Gastrocnemius medialis (tissue), 4 donors: ENCODE measurements at regions not wholly inside any gene's neighbourhood (a gene's known extent, or its start where the extent isn't known, plus 50 kb on each side); places are given as distances from the start of the nearest gene placed in this dataset.

ENCODE experiments used
- ATAC-seq, 2 donors: fragments of 150-250 bp; one replicate each; pipeline ENCODE4 v1.9.1; 2016
- DNase-seq, 2 donors: peaks; one replicate each; pipeline ENCODE4 v3.0.0-alpha.2; 2019
- H3K27ac ChIP-seq, 4 donors: fragments of 200-600 bp; sonication (generic); 1 replicate in 1 of 4; 2 replicates in 3 of 4; pipeline ENCODE4 v1.5.1; 2016 to 2018; ENCODE audit warnings: mild to moderate bottlenecking in 2 of 4, moderate library complexity in 1 of 4
- H3K27me3 ChIP-seq, 3 donors: fragments of 200-600 bp; sonication (generic) in 2 of 3; 1 replicate in 1 of 3; 2 replicates in 2 of 3; pipeline versions ENCODE4 v1.5.1 to v1.6.0; 2016 to 2019; ENCODE audit warnings: mild to moderate bottlenecking in 1 of 3, moderate library complexity in 1 of 3
- H3K36me3 ChIP-seq, 2 donors: fragments of 200-600 bp; sonication (generic) in 1 of 2; one replicate each; pipeline ENCODE4 v1.5.1; 2017 to 2018
- H3K4me1 ChIP-seq, 2 donors: fragments of 200-600 bp; sonication (generic) in 1 of 2; one replicate each; pipeline ENCODE4 v1.5.1; 2016 to 2017; ENCODE audit warnings: mild to moderate bottlenecking in 2 of 2
- H3K4me3 ChIP-seq, 4 donors: fragments of 200-600 bp; sonication (generic) in 3 of 4; 1 replicate in 1 of 4; 2 replicates in 3 of 4; pipeline ENCODE4 v1.5.1; 2016 to 2019; ENCODE audit warnings: mild to moderate bottlenecking in 2 of 4
- H3K9me3 ChIP-seq, 3 donors: fragments of 200-600 bp; sonication (generic) in 2 of 3; 1 replicate in 1 of 3; 2 replicates in 2 of 3; pipeline ENCODE4 v1.5.1; 2016 to 2019
- POLR2A ChIP-seq, 2 donors: fragments of 450-650 bp; IDR thresholded peaks; one replicate each; pipeline ENCODE4 v1.6.1; 2017; ENCODE audit warnings: antibody characterized with exemption in 2 of 2, mild to moderate bottlenecking in 2 of 2, moderate library complexity in 2 of 2
- in situ Hi-C, 4 donors: fragments of 200-750 bp; cut with MboI; loops; one replicate each; pipeline versions ENCODE4 v1.15.0 to v1.8.0; 2017; ENCODE audit warnings: low sequenced_read_pairs in 4 of 4
- intact Hi-C: fragments of 100-400 bp; cut with DNase I; formaldehyde crosslinking; loops from one replicate; pipeline ENCODE4 v1.15.1; 2023; ENCODE audit warnings: low total_unique reads
- TF ChIP-seq, protein P1 (sequence below), 5 experiments: fragments of 450-650 bp in 3 of 5; fragments of 200-600 bp in 2 of 5; sonication (generic) in 2 of 5; IDR thresholded peaks in 4 of 5; conservative IDR thresholded peaks in 1 of 5; 1 replicate in 4 of 5; 2 replicates in 1 of 5; pipeline ENCODE4 v1.5.1; 2016 to 2019; ENCODE audit warnings: antibody characterized with exemption in 5 of 5, mild to moderate bottlenecking in 3 of 5, moderate library complexity in 3 of 5

DNA sequence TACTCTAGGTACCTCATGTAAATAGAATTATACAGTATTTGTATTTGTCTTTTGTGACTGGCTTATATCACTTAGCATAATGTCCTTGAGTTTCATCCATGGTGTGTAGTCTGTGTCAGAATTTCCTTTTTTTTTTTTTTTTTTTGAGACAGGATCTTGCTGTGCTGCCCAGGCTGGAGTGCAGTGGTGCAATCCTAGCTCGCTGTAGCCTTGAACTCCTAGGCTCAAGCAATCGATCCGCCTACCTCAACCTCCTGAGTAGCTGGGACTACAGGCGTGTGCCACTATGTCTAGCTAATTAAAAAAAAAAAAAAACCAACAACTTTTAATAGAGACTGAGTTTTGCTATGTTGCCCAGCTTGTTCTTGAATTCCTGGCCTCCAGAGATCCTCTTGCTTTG is 89.8 kb upstream of the PODXL start:
- Histone ChIP-seq H3K27me3 (no peaks in the 10 kb centered on the region), H3K27ac (no peak overlapping the region), H3K9me3 (no peaks in the 10 kb centered on the region), H3K4me1 (no peaks in the 10 kb centered on the region), H3K36me3 (no peaks in the 10 kb centered on the region), H3K4me3 (no peak overlapping the region)
- in situ Hi-C loops, result no loop called here
- DNase-seq, result no peak
- no peak for ATAC-seq
- intact Hi-C loops, result no loop called here
- TF ChIP-seq, protein P1, sequence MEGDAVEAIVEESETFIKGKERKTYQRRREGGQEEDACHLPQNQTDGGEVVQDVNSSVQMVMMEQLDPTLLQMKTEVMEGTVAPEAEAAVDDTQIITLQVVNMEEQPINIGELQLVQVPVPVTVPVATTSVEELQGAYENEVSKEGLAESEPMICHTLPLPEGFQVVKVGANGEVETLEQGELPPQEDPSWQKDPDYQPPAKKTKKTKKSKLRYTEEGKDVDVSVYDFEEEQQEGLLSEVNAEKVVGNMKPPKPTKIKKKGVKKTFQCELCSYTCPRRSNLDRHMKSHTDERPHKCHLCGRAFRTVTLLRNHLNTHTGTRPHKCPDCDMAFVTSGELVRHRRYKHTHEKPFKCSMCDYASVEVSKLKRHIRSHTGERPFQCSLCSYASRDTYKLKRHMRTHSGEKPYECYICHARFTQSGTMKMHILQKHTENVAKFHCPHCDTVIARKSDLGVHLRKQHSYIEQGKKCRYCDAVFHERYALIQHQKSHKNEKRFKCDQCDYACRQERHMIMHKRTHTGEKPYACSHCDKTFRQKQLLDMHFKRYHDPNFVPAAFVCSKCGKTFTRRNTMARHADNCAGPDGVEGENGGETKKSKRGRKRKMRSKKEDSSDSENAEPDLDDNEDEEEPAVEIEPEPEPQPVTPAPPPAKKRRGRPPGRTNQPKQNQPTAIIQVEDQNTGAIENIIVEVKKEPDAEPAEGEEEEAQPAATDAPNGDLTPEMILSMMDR (IDR thresholded peaks at IDR 0.05 in 4 of 5, conservative IDR thresholded peaks at IDR 0.05 in 1 of 5), result no peak
- no peak for TF ChIP-seq POLR2A (IDR thresholded peaks at IDR 0.05)

DNA sequence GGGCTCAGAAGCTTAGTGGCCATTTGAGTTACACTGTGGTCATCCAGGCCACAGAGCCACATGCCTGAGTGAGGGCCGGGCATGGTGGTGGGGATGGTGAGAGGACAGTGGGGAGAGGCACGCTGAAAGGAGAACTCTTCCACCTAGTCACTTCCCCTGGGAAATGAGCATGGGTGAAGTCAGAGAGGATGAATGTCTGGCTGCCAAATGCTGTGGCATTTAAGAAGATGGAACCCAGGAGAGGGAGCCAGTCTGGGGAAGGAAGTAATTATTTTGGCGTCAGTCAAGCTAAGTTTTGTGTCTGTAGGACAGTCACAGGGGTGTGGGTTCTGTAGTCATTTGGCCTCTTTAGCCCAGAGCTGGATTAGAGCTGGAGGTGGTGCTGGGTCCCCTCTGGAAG is 86.0 kb upstream of the PODXL start:
- H3K9me3 ChIP-seq, result no peaks in the 10 kb centered on the region
- DNase-seq (no peak), ATAC-seq (no peak)
- no peak overlapping the region for H3K27ac ChIP-seq
- H3K36me3 ChIP-seq, result no peaks in the 10 kb centered on the region
- intact Hi-C loops (no loop called here), in situ Hi-C loops (no loop called here)
- no peaks in the 10 kb centered on the region for H3K4me1 ChIP-seq
- TF ChIP-seq, protein P1 (IDR thresholded peaks at IDR 0.05 in 4 of 5, conservative IDR thresholded peaks at IDR 0.05 in 1 of 5), result no peak
- TF ChIP-seq POLR2A (IDR thresholded peaks at IDR 0.05), result no peak
- no peak overlapping the region for H3K4me3 ChIP-seq
- H3K27me3 ChIP-seq, result no peaks in the 10 kb centered on the region

DNA sequence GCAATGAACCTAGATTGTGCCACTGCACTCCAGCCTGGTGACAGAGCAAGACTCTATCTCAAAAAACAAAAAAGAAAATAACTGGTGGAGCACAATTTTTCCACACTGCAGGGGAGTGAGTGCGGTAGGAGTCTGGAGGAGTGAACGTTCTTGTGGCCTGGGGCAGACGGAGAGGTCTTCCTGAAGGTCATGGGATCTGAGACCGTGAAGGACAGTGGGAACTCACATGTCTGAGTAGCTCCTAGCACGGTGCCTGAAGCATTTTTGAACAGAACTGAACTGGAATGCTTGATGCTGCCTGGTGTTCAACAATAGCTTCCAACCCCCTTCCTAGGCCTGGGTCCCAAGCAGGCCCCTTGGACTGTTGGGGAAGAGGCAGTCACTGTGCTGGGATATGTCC is 84.3 kb upstream of the PODXL start:
- Histone ChIP-seq H3K27me3 (no peaks in the 10 kb centered on the region), H3K9me3 (no peaks in the 10 kb centered on the region), H3K4me3 (no peak overlapping the region), H3K4me1 (no peaks in the 10 kb centered on the region), H3K36me3 (no peaks in the 10 kb centered on the region), H3K27ac (no peak overlapping the region)
- intact Hi-C loops (no loop called here), in situ Hi-C loops (no loop called here)
- DNase-seq, result no peak
- no peak for ATAC-seq
- TF ChIP-seq, protein P1 (IDR thresholded peaks at IDR 0.05 in 4 of 5, conservative IDR thresholded peaks at IDR 0.05 in 1 of 5), result no peak
- TF ChIP-seq POLR2A (IDR thresholded peaks at IDR 0.05), result no peak

DNA sequence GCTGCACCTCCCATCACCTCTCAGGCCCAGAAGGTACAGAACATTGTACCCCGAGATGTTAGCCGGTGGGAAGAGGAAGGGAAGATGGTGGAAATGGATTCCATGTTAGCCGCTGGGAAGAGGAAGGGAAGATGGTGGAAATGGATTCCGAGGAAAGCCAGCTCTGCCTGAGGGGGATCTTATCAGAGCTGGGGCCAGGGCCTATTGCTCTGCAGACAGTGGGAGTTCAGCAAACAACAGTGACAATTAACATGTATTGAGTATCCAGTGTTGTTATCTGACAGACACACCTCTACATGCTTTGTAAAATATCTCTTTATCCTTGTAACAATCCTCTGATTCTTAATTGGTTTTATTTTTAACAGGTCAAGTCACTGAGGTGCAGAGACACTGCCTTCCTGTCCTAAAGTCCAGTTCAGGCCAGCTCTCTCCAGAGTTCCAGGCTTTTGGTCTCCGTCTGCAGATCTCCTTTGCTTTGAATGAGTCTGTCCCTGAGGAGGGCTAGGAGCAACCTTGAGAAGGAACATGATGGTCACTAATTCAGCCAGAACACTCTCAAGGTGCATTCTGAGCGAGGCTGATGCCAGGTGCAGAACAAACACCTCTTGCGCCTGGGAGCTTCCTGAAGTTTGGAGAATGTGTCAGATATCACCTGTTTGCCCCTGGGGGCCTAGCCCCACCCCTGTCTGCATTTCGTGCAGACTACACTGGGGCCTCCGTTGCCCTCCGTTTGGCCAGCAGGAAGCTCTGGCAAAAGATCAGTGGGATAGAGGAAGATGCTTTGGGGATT is 82.4 kb upstream of the PODXL start:
- intact Hi-C loops, result no loop called here

More for the DNA sequence above, 82.4 kb upstream of the PODXL start:
- TF ChIP-seq POLR2A (IDR thresholded peaks at IDR 0.05), result no peak
- TF ChIP-seq, protein P1 (IDR thresholded peaks at IDR 0.05 in 4 of 5, conservative IDR thresholded peaks at IDR 0.05 in 1 of 5), result no peak
- H3K27me3 ChIP-seq, result no peaks in the 10 kb centered on the region
- in situ Hi-C loops, result no loop called here
- H3K27ac ChIP-seq, result no peak overlapping the region
- H3K4me3 ChIP-seq, result no peak overlapping the region
- DNase-seq (no peak), ATAC-seq (no peak)
- H3K9me3 ChIP-seq, result no peaks in the 10 kb centered on the region
- H3K36me3 ChIP-seq, result no peaks in the 10 kb centered on the region
- no peaks in the 10 kb centered on the region for H3K4me1 ChIP-seq
